ENCODE measurements at regions not wholly inside any gene's neighbourhood (a gene's known extent, or its start where the extent isn't known, plus 50 kb on each side); places are given as distances from the start of the nearest gene placed in this dataset.
"Not testable (repeated sequence)": the region's sequence is repeated elsewhere in the genome, so short reads cannot be mapped to it uniquely, and the experiment has no call there.

- DNase-seq (ENCODE audit: low read depth) = peak; percentile 5
- H3K4me3 ChIP-seq (ENCODE audit: low read depth, low read length) = not testable (repeated sequence)
These were observed 250.1 kb upstream of the OR4C13 start for GRCh38 chr11:49702121-49702520.

- DNase-seq (ENCODE audit: low read depth); H3K4me3 ChIP-seq (ENCODE audit: low read depth, low read length): not testable (repeated sequence)
These were observed 201.7 kb upstream of the OR4C13 start for GRCh38 chr11:49750447-49750846.

GRCh38 chr11:49750960-49751359, 201.2 kb upstream of the OR4C13 start:
- DNase-seq (ENCODE audit: low read depth); H3K4me3 ChIP-seq (ENCODE audit: low read depth, low read length): not testable (repeated sequence)

GRCh38 chr11:49780791-49781190, 171.4 kb upstream of the OR4C13 start:
- DNase-seq (ENCODE audit: low read depth); H3K4me3 ChIP-seq (ENCODE audit: low read depth, low read length): not testable (repeated sequence)

GRCh38 chr11:49782000-49782399, 170.2 kb upstream of the OR4C13 start:
- DNase-seq (ENCODE audit: low read depth) = not testable (repeated sequence)

GRCh38 chr11:49783841-49784240, 168.3 kb upstream of the OR4C13 start:
- DNase-seq (ENCODE audit: low read depth); H3K4me3 ChIP-seq (ENCODE audit: low read depth, low read length): not testable (repeated sequence)

More at GRCh38 chr11:49782000-49782399, 170.2 kb upstream of the OR4C13 start:
- H3K4me3 ChIP-seq (ENCODE audit: low read depth, low read length) = not testable (repeated sequence)

GRCh38 chr11:49789787-49790186, 162.4 kb upstream of the OR4C13 start:
- not testable (repeated sequence) for H3K4me3 ChIP-seq (ENCODE audit: low read depth, low read length); DNase-seq (ENCODE audit: low read depth)

GRCh38 chr11:49798206-49798837, 153.9 kb upstream of the OR4C13 start:
- H3K4me3 ChIP-seq (ENCODE audit: low read depth, low read length); DNase-seq (ENCODE audit: low read depth): not testable (repeated sequence)

GRCh38 chr11:49817705-49818430, 134.3 kb upstream of the OR4C13 start:
- H3K4me3 ChIP-seq (ENCODE audit: low read depth, low read length); DNase-seq (ENCODE audit: low read depth): not testable (repeated sequence)

GRCh38 chr11:49823188-49823587, 129.0 kb upstream of the OR4C13 start:
- DNase-seq (ENCODE audit: low read depth) = peak; percentile 51
- H3K4me3 ChIP-seq (ENCODE audit: low read depth, low read length) = not testable (repeated sequence)

GRCh38 chr11:49850541-49850940, 101.7 kb upstream of the OR4C13 start:
- not testable (repeated sequence) for DNase-seq (ENCODE audit: low read depth); H3K4me3 ChIP-seq (ENCODE audit: low read depth, low read length)

GRCh38 chr11:49851511-49851910, 100.7 kb upstream of the OR4C13 start:
- DNase-seq (ENCODE audit: low read depth) = no peak
- no peak overlapping the region for H3K4me3 ChIP-seq (ENCODE audit: low read depth, low read length)
- no peak for TF ChIP-seq CTCF (IDR thresholded peaks at IDR 0.05; ENCODE audit: insufficient read depth, low read depth, low read length, missing control alignments)

GRCh38 chr11:49851971-49852389, 100.2 kb upstream of the OR4C13 start:
- TF ChIP-seq CTCF (IDR thresholded peaks at IDR 0.05; ENCODE audit: insufficient read depth, low read depth, low read length, missing control alignments) = no peak
- DNase-seq (ENCODE audit: low read depth) = no peak
- no peak overlapping the region for H3K4me3 ChIP-seq (ENCODE audit: low read depth, low read length)

- peak; percentile 2 for DNase-seq (ENCODE audit: low read depth)
- not testable (repeated sequence) for H3K4me3 ChIP-seq (ENCODE audit: low read depth, low read length)
These were observed 63.3 kb upstream of the OR4C13 start for GRCh38 chr11:49888875-49889274.

- DNase-seq (ENCODE audit: low read depth); H3K4me3 ChIP-seq (ENCODE audit: low read depth, low read length): not testable (repeated sequence)
These were observed 60.1 kb upstream of the OR4C13 start for GRCh38 chr11:49891910-49892671.

- DNase-seq (ENCODE audit: low read depth); H3K4me3 ChIP-seq (ENCODE audit: low read depth, low read length): not testable (repeated sequence)
These were observed 58.7 kb upstream of the OR4C13 start for GRCh38 chr11:49893442-49893841.

Measured in GM12865 (cell line).